A673 (cell line): ENCODE measurements at regions not wholly inside any gene's neighbourhood (a gene's known extent, or its start where the extent isn't known, plus 50 kb on each side); places are given as distances from the start of the nearest gene placed in this dataset.

Source experiments
- BruUV-seq: library from RNA; stranded (reverse); fragments of 400-500 nt; replicated peaks from 2 replicates; lab custom pipeline; 2021; lab: Mats Ljungman, UMichigan
- CTCF ChIA-PET: fragments of 300-600 bp; sonication (Branson Sonifier 250); formaldehyde crosslinking; loops from one replicate; lab custom pipeline; 2022; ENCODE audit warnings: antibody characterized with exemption; lab: Charles Lee
- POLR2A ChIA-PET: fragments of 300-600 bp; sonication (Branson Sonifier 250); formaldehyde crosslinking; loops from one replicate; lab custom pipeline; 2022; ENCODE audit warnings: antibody characterized with exemption; ENCODE audit not compliant: low non-redundant PET; lab: Charles Lee
- DNase-seq: peaks from one replicate; pipeline ENCODE4 v3.0.0-alpha.2; 2015; ENCODE audit warnings: low spot score
- H3K27ac ChIP-seq: fragments of 200-600 bp; sonication (generic); 2 replicates; pipeline ENCODE4 v1.5.1; 2016; ENCODE audit warnings: mixed run types, low read depth, mild to moderate bottlenecking, mixed read lengths, antibody characterized with exemption, low read length; ENCODE audit not compliant: poor library complexity, severe bottlenecking
- H3K27me3 ChIP-seq: fragments of 200-600 bp; sonication (generic); replicated peaks from 2 replicates; pipeline ENCODE4 v1.6.1; 2017; ENCODE audit warnings: mixed run types, low read depth, mild to moderate bottlenecking, mixed read lengths, antibody characterized with exemption, low read length; ENCODE audit not compliant: insufficient read depth, poor library complexity
- H3K36me3 ChIP-seq: fragments of 200-600 bp; sonication (generic); 2 replicates; pipeline ENCODE4 v1.6.1; 2016; ENCODE audit warnings: mixed run types, mild to moderate bottlenecking, mixed read lengths, antibody characterized with exemption, low read length; ENCODE audit not compliant: insufficient read depth, poor library complexity, severe bottlenecking
- H3K4me1 ChIP-seq: fragments of 200-600 bp; sonication (generic); 2 replicates; pipeline ENCODE4 v1.6.1; 2017; ENCODE audit warnings: mixed run types, mild to moderate bottlenecking, mixed read lengths, antibody characterized with exemption, low read length; ENCODE audit not compliant: insufficient read depth, poor library complexity, severe bottlenecking
- H3K4me3 ChIP-seq: fragments of 200-600 bp; sonication (generic); 2 replicates; pipeline ENCODE4 v1.5.1; 2016; ENCODE audit warnings: low read depth, mixed run types, mild to moderate bottlenecking, mixed read lengths, low read length; ENCODE audit not compliant: poor library complexity, severe bottlenecking
- H3K9me3 ChIP-seq: fragments of 200-600 bp; sonication (generic); 2 replicates; pipeline ENCODE4 v1.6.1; 2016; ENCODE audit warnings: mixed run types, low read depth, mild to moderate bottlenecking, mixed read lengths, antibody characterized with exemption, low read length; ENCODE audit not compliant: poor library complexity, severe bottlenecking
- EZH2 ChIP-seq: fragments of 200-600 bp; sonication (generic); IDR thresholded peaks from 2 replicates; pipeline ENCODE4 v1.6.1; 2017; ENCODE audit warnings: borderline replicate concordance, low read depth, mild to moderate bottlenecking, mixed read lengths, antibody characterized with exemption, low read length; ENCODE audit not compliant: poor library complexity, severe bottlenecking
- intact Hi-C: fragments of 100-400 bp; cut with micrococcal nuclease; formaldehyde crosslinking; loops from one replicate; pipeline ENCODE4 v1.10.0; 2022; ENCODE audit not compliant: unreplicated experiment
- TF ChIP-seq, protein P1 (sequence below): fragments of 300-800, 200-600 bp; sonication (generic); conservative IDR thresholded peaks from 2 replicates; pipeline ENCODE4 v1.5.1; 2017; ENCODE audit warnings: low read depth, mild to moderate bottlenecking, antibody characterized with exemption, low read length, moderate library complexity, mixed read lengths

GRCh38 chr14:29061702-29062101, 295.1 kb downstream of the FOXG1 start:
- no peak for TF ChIP-seq EZH2
- TF ChIP-seq, protein P1, sequence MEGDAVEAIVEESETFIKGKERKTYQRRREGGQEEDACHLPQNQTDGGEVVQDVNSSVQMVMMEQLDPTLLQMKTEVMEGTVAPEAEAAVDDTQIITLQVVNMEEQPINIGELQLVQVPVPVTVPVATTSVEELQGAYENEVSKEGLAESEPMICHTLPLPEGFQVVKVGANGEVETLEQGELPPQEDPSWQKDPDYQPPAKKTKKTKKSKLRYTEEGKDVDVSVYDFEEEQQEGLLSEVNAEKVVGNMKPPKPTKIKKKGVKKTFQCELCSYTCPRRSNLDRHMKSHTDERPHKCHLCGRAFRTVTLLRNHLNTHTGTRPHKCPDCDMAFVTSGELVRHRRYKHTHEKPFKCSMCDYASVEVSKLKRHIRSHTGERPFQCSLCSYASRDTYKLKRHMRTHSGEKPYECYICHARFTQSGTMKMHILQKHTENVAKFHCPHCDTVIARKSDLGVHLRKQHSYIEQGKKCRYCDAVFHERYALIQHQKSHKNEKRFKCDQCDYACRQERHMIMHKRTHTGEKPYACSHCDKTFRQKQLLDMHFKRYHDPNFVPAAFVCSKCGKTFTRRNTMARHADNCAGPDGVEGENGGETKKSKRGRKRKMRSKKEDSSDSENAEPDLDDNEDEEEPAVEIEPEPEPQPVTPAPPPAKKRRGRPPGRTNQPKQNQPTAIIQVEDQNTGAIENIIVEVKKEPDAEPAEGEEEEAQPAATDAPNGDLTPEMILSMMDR, result no peak
- DNase-seq, result no peak
- no peak overlapping the region for H3K27ac ChIP-seq
- no TSS peak for BruUV-seq
- H3K9me3 ChIP-seq, result no peaks in the 10 kb centered on the region
- no peaks in the 10 kb centered on the region for H3K36me3 ChIP-seq
- no peaks in the 10 kb centered on the region for H3K4me1 ChIP-seq
- CTCF ChIA-PET, result no interaction called here
- POLR2A ChIA-PET, result interaction anchor here (0.6 kb wide), 1 partner anchor 102 kb away, joined by 3 read pairs; no protein-coding TSS in a partner anchor
- no peaks in the 10 kb centered on the region for H3K27me3 ChIP-seq
- no peak overlapping the region for H3K4me3 ChIP-seq
- intact Hi-C loops, result no loop called here

- no peaks in the 10 kb centered on the region for H3K36me3 ChIP-seq
- no peak overlapping the region for H3K27ac ChIP-seq
- TF ChIP-seq, protein P1, result no peak
- no peak for TF ChIP-seq EZH2
- no peak for DNase-seq
- ChIA-PET CTCF (no interaction called here), POLR2A (no interaction called here)
- no peaks in the 10 kb centered on the region for H3K27me3 ChIP-seq
- no peak overlapping the region for H3K4me3 ChIP-seq
- no TSS peak for BruUV-seq
- H3K4me1 ChIP-seq, result no peaks in the 10 kb centered on the region
- intact Hi-C loops, result no loop called here
- H3K9me3 ChIP-seq, result no peaks in the 10 kb centered on the region
Measured at GRCh38 chr14:29062466-29062865, 295.9 kb downstream of the FOXG1 start.

- intact Hi-C loops, result no loop called here
- no peaks in the 10 kb centered on the region for H3K9me3 ChIP-seq
- no TSS peak for BruUV-seq
Measured at GRCh38 chr14:29062976-29063375, 296.4 kb downstream of the FOXG1 start.

More at GRCh38 chr14:29062976-29063375, 296.4 kb downstream of the FOXG1 start:
- Histone ChIP-seq H3K4me1 (no peaks in the 10 kb centered on the region), H3K27ac (no peak overlapping the region), H3K4me3 (no peak overlapping the region), H3K27me3 (no peaks in the 10 kb centered on the region), H3K36me3 (no peaks in the 10 kb centered on the region)
- POLR2A ChIA-PET, result no interaction called here
- CTCF ChIA-PET, result no interaction called here
- no peak for DNase-seq
- no peak for TF ChIP-seq EZH2
- TF ChIP-seq, protein P1, result no peak
